WTC11 (cell line): ENCODE measurements at regions not wholly inside any gene's neighbourhood (a gene's known extent, or its start where the extent isn't known, plus 50 kb on each side); places are given as distances from the start of the nearest gene placed in this dataset.

ENCODE experiments used
- ATAC-seq: fragments of 200-7000 bp; cut with Tn5 transposase; 2 replicates; pipeline ENCODE4 v1.10.0; 2021; ENCODE audit warnings: mild to moderate bottlenecking, moderate library complexity
- CTCF ChIA-PET: fragments of 300-600 bp; sonication (Branson Sonifier 250); formaldehyde crosslinking; loops from one replicate; lab custom pipeline; 2021; ENCODE audit warnings: antibody characterized with exemption; lab: Charles Lee
- POLR2A ChIA-PET: fragments of 350-600 bp; sonication (Branson Sonifier 250); formaldehyde crosslinking; loops from one replicate; lab custom pipeline; 2021; ENCODE audit warnings: antibody characterized with exemption; lab: Charles Lee
- DNase-seq: peaks from one replicate; pipeline ENCODE4 v3.0.0; 2021; ENCODE audit warnings: low spot score
- H3K27ac Mint-ChIP-seq: 2 replicates; pipeline ENCODE4 v1.8.0; 2021; ENCODE audit warnings: mixed read lengths
- H3K27me3 Mint-ChIP-seq: 2 replicates; pipeline ENCODE4 v1.8.0; 2021; ENCODE audit warnings: low read depth, mild to moderate bottlenecking, moderate library complexity, mixed read lengths
- H3K36me3 Mint-ChIP-seq: 2 replicates; pipeline ENCODE4 v1.8.0; 2021; ENCODE audit warnings: mixed read lengths
- H3K4me1 Mint-ChIP-seq: 2 replicates; pipeline ENCODE4 v1.8.0; 2022; ENCODE audit warnings: mixed read lengths
- H3K4me3 Mint-ChIP-seq: 2 replicates; pipeline ENCODE4 v1.8.0; 2021; ENCODE audit warnings: mild to moderate bottlenecking, moderate library complexity, mixed read lengths
- H3K9me3 Mint-ChIP-seq: 2 replicates; pipeline ENCODE4 v1.8.0; 2021; ENCODE audit warnings: mixed read lengths
- CBFB ChIP-seq: sonication (generic); formaldehyde crosslinking; IDR thresholded peaks from 2 replicates; pipeline ENCODE4 v1.8.1; 2022; ENCODE audit warnings: mild to moderate bottlenecking, low read depth, missing genetic modification reagents
- CREB1 ChIP-seq: sonication (generic); formaldehyde crosslinking; IDR thresholded peaks from 2 replicates; pipeline ENCODE4 v1.8.0; 2023; ENCODE audit warnings: mild to moderate bottlenecking, missing genetic modification reagents
- CREM ChIP-seq: sonication (generic); formaldehyde crosslinking; IDR thresholded peaks from 2 replicates; pipeline ENCODE4 v1.8.1; 2022; ENCODE audit warnings: mild to moderate bottlenecking, missing genetic modification reagents, moderate library complexity
- ESRRA ChIP-seq: sonication (generic); formaldehyde crosslinking; IDR thresholded peaks from 2 replicates; pipeline ENCODE4 v1.8.1; 2022; ENCODE audit warnings: mild to moderate bottlenecking, missing genetic modification reagents, borderline replicate concordance
- ETV6 ChIP-seq: sonication (generic); formaldehyde crosslinking; IDR thresholded peaks from 2 replicates; pipeline ENCODE4 v1.8.1; 2022; ENCODE audit warnings: mild to moderate bottlenecking, missing genetic modification reagents
- FOXK1 ChIP-seq: sonication (generic); formaldehyde crosslinking; IDR thresholded peaks from 2 replicates; pipeline ENCODE4 v1.8.0; 2022; ENCODE audit warnings: mild to moderate bottlenecking, moderate library complexity, missing genetic modification reagents
- FOXP1 ChIP-seq: sonication (generic); formaldehyde crosslinking; IDR thresholded peaks from 2 replicates; pipeline ENCODE4 v1.8.0; 2022; ENCODE audit warnings: missing genetic modification reagents, mild to moderate bottlenecking, moderate library complexity, borderline replicate concordance
- GABPB1 ChIP-seq: sonication (generic); formaldehyde crosslinking; IDR thresholded peaks from 2 replicates; pipeline ENCODE4 v1.8.1; 2023; ENCODE audit warnings: mild to moderate bottlenecking, missing genetic modification reagents
- HMGA2 ChIP-seq: fragments of 250-450 bp; sonication (Bioruptor Pico); IDR thresholded peaks from 2 replicates; pipeline ENCODE4 v1.4.0; 2021; ENCODE audit warnings: mild to moderate bottlenecking, moderate library complexity
- JAZF1 ChIP-seq: fragments of 250-450 bp; sonication (Bioruptor Pico); IDR thresholded peaks from 2 replicates; pipeline ENCODE4 v1.9.0; 2021; ENCODE audit warnings: moderate library complexity, mild to moderate bottlenecking, inconsistent platforms
- JUN ChIP-seq: sonication (generic); formaldehyde crosslinking; IDR thresholded peaks from 2 replicates; pipeline ENCODE4 v1.8.0; 2023; ENCODE audit warnings: mild to moderate bottlenecking, missing genetic modification reagents
- KAT7 ChIP-seq: sonication (generic); formaldehyde crosslinking; IDR thresholded peaks from 2 replicates; pipeline ENCODE4 v1.8.1; 2023; ENCODE audit warnings: missing genetic modification reagents, mild to moderate bottlenecking, borderline replicate concordance
- MYBL2 ChIP-seq: sonication (generic); formaldehyde crosslinking; IDR thresholded peaks from 2 replicates; pipeline ENCODE4 v1.8.1; 2023; ENCODE audit warnings: mild to moderate bottlenecking, moderate library complexity, missing genetic modification reagents
- NFATC4 ChIP-seq: fragments of 250-450 bp; sonication (Bioruptor Pico); IDR thresholded peaks from 2 replicates; pipeline ENCODE4 v1.9.0; 2021; ENCODE audit warnings: mild to moderate bottlenecking
- SMAD4 ChIP-seq: sonication (generic); formaldehyde crosslinking; IDR thresholded peaks from 2 replicates; pipeline ENCODE4 v1.8.0; 2022; ENCODE audit warnings: mild to moderate bottlenecking, missing genetic modification reagents
- TEAD1 ChIP-seq: sonication (generic); formaldehyde crosslinking; IDR thresholded peaks from 2 replicates; pipeline ENCODE4 v1.8.0; 2022; ENCODE audit warnings: mild to moderate bottlenecking, missing genetic modification reagents
- TEAD4 ChIP-seq: sonication (generic); formaldehyde crosslinking; IDR thresholded peaks from 2 replicates; pipeline ENCODE4 v1.8.0; 2022; ENCODE audit warnings: mild to moderate bottlenecking, missing genetic modification reagents
- ZBTB21 ChIP-seq: sonication (generic); formaldehyde crosslinking; IDR thresholded peaks from 2 replicates; pipeline ENCODE4 v1.8.1; 2023; ENCODE audit warnings: mild to moderate bottlenecking, missing genetic modification reagents, borderline replicate concordance
- ZNF121 ChIP-seq: sonication (generic); formaldehyde crosslinking; IDR thresholded peaks from 2 replicates; pipeline ENCODE4 v1.8.0; 2023; ENCODE audit warnings: missing genetic modification reagents
- ZNF416 ChIP-seq: fragments of 250-450 bp; sonication (Bioruptor Pico); IDR thresholded peaks from 2 replicates; pipeline ENCODE4 v1.9.0; 2021; ENCODE audit warnings: mild to moderate bottlenecking, inconsistent platforms
- TF ChIP-seq, protein P1 (sequence below): sonication (generic); formaldehyde crosslinking; IDR thresholded peaks from 2 replicates; pipeline ENCODE4 v1.8.0; 2023; ENCODE audit warnings: mild to moderate bottlenecking, missing genetic modification reagents
- TF ChIP-seq, protein P2 (sequence below): sonication (generic); formaldehyde crosslinking; conservative IDR thresholded peaks from 2 replicates; pipeline ENCODE4 v1.8.1; 2023; ENCODE audit warnings: mild to moderate bottlenecking, low read depth, missing genetic modification reagents, moderate library complexity
- TF ChIP-seq, protein P3 (sequence below): fragments of 250-450 bp; sonication (Bioruptor Pico); IDR thresholded peaks from 2 replicates; pipeline ENCODE4 v1.9.0; 2021; ENCODE audit warnings: moderate library complexity, mild to moderate bottlenecking, inconsistent platforms, borderline replicate concordance
- TF ChIP-seq, protein P4 (sequence below): sonication (generic); formaldehyde crosslinking; IDR thresholded peaks from 2 replicates; pipeline ENCODE4 v1.8.0; 2022; ENCODE audit warnings: mild to moderate bottlenecking, missing genetic modification reagents
- TF ChIP-seq, protein P5 (sequence below): fragments of 250-450 bp; sonication (Bioruptor Pico); IDR thresholded peaks from 2 replicates; pipeline ENCODE4 v1.9.0; 2021; ENCODE audit warnings: mild to moderate bottlenecking

DNA sequence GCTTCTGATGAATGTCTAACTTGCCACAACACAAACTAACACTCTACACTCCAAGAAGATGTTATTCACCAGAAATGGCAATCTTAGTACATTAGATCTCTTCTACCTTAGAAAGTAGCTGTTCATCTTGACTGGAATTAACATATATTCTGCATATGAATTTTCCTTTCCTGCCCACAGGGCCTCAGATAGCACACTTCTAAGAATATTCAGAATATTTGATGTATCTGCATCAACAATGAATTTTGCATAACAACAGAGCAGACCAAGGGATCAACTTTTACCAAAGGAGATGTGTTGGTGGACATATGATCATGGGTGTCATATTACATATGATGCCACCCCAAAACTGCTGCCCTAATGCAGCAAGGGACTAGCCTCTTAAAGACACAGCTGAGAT, 960.8 kb upstream of the GHITM start (continued):
- TF ChIP-seq ZBTB21 (CRISPR knock-in tag) (no peak), ZNF121 (CRISPR knock-in tag) (no peak), NFATC4 (CRISPR knock-in tag) (no peak), FOXK1 (CRISPR knock-in tag) (no peak), JUN (CRISPR knock-in tag) (no peak)

DNA sequence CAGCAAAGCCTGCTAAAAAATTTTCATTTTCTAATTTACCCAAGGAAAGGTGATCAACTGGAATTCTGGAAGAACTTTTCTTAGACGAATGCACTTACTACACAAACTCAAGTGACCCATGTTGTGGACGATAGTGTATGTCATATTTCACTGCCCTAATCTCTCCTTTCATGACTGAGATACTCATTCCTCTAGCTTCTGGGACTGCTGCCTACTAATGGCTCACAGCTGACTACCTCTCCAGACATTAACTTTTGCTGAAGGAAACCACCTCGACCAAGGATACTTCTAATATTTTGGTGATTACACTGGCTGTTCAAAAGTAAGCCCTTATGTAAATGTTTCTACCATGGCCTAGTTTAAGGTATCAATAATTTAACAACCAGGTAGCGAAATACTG, 959.9 kb upstream of the GHITM start:
- Mint-ChIP-seq H3K27ac (no peak overlapping the region), H3K9me3 (peaks cover 7% of the 10 kb centered on the region), H3K27me3 (no peaks in the 10 kb centered on the region), H3K4me1 (peaks cover 4% of the 10 kb centered on the region; the same call in 1 of the 2 replicates), H3K4me3 (no peak overlapping the region), H3K36me3 (no peaks in the 10 kb centered on the region)
- DNase-seq = no peak
- POLR2A ChIA-PET = no interaction called here
- TF ChIP-seq, protein P1, sequence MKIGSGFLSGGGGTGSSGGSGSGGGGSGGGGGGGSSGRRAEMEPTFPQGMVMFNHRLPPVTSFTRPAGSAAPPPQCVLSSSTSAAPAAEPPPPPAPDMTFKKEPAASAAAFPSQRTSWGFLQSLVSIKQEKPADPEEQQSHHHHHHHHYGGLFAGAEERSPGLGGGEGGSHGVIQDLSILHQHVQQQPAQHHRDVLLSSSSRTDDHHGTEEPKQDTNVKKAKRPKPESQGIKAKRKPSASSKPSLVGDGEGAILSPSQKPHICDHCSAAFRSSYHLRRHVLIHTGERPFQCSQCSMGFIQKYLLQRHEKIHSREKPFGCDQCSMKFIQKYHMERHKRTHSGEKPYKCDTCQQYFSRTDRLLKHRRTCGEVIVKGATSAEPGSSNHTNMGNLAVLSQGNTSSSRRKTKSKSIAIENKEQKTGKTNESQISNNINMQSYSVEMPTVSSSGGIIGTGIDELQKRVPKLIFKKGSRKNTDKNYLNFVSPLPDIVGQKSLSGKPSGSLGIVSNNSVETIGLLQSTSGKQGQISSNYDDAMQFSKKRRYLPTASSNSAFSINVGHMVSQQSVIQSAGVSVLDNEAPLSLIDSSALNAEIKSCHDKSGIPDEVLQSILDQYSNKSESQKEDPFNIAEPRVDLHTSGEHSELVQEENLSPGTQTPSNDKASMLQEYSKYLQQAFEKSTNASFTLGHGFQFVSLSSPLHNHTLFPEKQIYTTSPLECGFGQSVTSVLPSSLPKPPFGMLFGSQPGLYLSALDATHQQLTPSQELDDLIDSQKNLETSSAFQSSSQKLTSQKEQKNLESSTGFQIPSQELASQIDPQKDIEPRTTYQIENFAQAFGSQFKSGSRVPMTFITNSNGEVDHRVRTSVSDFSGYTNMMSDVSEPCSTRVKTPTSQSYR (CRISPR knock-in tag) = no peak
- TF ChIP-seq TEAD1 (CRISPR knock-in tag) = no peak
- no peak for TF ChIP-seq ESRRA
- no peak for TF ChIP-seq ZNF416
- no peak for TF ChIP-seq CREM (CRISPR knock-in tag)
- TF ChIP-seq KAT7 (CRISPR knock-in tag) = no peak
- TF ChIP-seq ETV6 (CRISPR knock-in tag) = no peak
- no peak for TF ChIP-seq TEAD4 (CRISPR knock-in tag)
- TF ChIP-seq, protein P2, sequence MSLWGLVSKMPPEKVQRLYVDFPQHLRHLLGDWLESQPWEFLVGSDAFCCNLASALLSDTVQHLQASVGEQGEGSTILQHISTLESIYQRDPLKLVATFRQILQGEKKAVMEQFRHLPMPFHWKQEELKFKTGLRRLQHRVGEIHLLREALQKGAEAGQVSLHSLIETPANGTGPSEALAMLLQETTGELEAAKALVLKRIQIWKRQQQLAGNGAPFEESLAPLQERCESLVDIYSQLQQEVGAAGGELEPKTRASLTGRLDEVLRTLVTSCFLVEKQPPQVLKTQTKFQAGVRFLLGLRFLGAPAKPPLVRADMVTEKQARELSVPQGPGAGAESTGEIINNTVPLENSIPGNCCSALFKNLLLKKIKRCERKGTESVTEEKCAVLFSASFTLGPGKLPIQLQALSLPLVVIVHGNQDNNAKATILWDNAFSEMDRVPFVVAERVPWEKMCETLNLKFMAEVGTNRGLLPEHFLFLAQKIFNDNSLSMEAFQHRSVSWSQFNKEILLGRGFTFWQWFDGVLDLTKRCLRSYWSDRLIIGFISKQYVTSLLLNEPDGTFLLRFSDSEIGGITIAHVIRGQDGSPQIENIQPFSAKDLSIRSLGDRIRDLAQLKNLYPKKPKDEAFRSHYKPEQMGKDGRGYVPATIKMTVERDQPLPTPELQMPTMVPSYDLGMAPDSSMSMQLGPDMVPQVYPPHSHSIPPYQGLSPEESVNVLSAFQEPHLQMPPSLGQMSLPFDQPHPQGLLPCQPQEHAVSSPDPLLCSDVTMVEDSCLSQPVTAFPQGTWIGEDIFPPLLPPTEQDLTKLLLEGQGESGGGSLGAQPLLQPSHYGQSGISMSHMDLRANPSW = no peak
- no peak for TF ChIP-seq MYBL2
- no peak for TF ChIP-seq SMAD4 (CRISPR knock-in tag)
- TF ChIP-seq, protein P3, sequence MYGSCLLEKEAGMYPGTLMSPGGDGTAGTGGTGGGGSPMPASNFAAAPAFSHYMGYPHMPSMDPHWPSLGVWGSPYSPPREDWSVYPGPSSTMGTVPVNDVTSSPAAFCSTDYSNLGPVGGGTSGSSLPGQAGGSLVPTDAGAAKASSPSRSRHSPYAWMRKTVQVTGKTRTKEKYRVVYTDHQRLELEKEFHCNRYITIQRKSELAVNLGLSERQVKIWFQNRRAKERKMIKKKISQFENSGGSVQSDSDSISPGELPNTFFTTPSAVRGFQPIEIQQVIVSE (CRISPR knock-in tag) = no peak
- TF ChIP-seq GABPB1 (CRISPR knock-in tag) = no peak
- TF ChIP-seq FOXP1 (CRISPR knock-in tag) = no peak
- TF ChIP-seq JAZF1 (CRISPR knock-in tag) = no peak
- TF ChIP-seq, protein P4, sequence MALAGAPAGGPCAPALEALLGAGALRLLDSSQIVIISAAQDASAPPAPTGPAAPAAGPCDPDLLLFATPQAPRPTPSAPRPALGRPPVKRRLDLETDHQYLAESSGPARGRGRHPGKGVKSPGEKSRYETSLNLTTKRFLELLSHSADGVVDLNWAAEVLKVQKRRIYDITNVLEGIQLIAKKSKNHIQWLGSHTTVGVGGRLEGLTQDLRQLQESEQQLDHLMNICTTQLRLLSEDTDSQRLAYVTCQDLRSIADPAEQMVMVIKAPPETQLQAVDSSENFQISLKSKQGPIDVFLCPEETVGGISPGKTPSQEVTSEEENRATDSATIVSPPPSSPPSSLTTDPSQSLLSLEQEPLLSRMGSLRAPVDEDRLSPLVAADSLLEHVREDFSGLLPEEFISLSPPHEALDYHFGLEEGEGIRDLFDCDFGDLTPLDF (CRISPR knock-in tag) = no peak
- no peak for TF ChIP-seq CBFB (CRISPR knock-in tag)
- TF ChIP-seq CREB1 (CRISPR knock-in tag) = no peak
- TF ChIP-seq, protein P5, sequence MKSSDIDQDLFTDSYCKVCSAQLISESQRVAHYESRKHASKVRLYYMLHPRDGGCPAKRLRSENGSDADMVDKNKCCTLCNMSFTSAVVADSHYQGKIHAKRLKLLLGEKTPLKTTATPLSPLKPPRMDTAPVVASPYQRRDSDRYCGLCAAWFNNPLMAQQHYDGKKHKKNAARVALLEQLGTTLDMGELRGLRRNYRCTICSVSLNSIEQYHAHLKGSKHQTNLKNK (CRISPR knock-in tag) = no peak
- TF ChIP-seq HMGA2 (CRISPR knock-in tag) = no peak
- CTCF ChIA-PET = no interaction called here
- no peak for ATAC-seq
